Neural cell (in vitro differentiated cells): ENCODE measurements at regions not wholly inside any gene's neighbourhood (a gene's known extent, or its start where the extent isn't known, plus 50 kb on each side); places are given as distances from the start of the nearest gene placed in this dataset.
"Not testable (repeated sequence)": the region's sequence is repeated elsewhere in the genome, so short reads cannot be mapped to it uniquely, and the experiment has no call there.

Experiments used
- EP300 ChIP-seq: fragments of 450-650 bp; conservative IDR thresholded peaks from 2 replicates; pipeline ENCODE4 v1.6.1; 2014; ENCODE audit warnings: antibody characterized with exemption, mild to moderate bottlenecking, moderate library complexity; ENCODE audit not compliant: poor library complexity, severe bottlenecking
- EZH2 ChIP-seq: fragments of 200-600, 300-800 bp; shearing (Covaris generic), sonication (generic); IDR thresholded peaks from 2 replicates; pipeline ENCODE4 v1.6.1; 2014; ENCODE audit warnings: antibody characterized with exemption, low read length, borderline replicate concordance, mild to moderate bottlenecking; ENCODE audit not compliant: insufficient read depth, poor library complexity, severe bottlenecking
- POLR2AphosphoS5 ChIP-seq: IDR thresholded peaks from 2 replicates; pipeline ENCODE4 v1.6.1; 2012
- TAF1 ChIP-seq: IDR thresholded peaks from 2 replicates; pipeline ENCODE4 v1.6.1; 2012; ENCODE audit warnings: low read depth
- TF ChIP-seq, protein P1 (sequence below): fragments of 450-650 bp; IDR thresholded peaks from 2 replicates; pipeline ENCODE4 v1.5.1; 2014; ENCODE audit warnings: antibody characterized with exemption, mild to moderate bottlenecking, moderate library complexity; ENCODE audit not compliant: poor library complexity, severe bottlenecking

DNA sequence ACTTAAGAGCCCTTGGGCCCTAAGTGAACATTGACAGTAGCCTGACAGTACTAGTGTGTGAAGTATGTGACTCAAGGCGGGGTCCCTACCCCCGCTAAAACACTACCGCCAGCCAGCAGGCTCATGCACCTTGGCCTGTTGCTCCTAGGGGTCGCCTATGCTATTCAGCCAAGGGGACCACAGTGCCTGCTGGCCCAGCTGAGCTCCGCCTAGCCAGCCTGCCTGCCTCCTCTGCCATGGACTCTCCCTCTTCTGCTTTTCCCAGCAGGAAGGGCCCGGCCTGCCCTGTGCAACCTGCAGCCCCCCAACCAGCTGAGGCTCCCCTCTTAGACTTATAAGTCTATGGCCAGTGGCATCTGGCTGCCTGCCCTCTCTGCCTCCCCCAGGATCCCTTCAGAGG, 193.1 kb downstream of the MSX2 start:
- TF ChIP-seq, protein P1, sequence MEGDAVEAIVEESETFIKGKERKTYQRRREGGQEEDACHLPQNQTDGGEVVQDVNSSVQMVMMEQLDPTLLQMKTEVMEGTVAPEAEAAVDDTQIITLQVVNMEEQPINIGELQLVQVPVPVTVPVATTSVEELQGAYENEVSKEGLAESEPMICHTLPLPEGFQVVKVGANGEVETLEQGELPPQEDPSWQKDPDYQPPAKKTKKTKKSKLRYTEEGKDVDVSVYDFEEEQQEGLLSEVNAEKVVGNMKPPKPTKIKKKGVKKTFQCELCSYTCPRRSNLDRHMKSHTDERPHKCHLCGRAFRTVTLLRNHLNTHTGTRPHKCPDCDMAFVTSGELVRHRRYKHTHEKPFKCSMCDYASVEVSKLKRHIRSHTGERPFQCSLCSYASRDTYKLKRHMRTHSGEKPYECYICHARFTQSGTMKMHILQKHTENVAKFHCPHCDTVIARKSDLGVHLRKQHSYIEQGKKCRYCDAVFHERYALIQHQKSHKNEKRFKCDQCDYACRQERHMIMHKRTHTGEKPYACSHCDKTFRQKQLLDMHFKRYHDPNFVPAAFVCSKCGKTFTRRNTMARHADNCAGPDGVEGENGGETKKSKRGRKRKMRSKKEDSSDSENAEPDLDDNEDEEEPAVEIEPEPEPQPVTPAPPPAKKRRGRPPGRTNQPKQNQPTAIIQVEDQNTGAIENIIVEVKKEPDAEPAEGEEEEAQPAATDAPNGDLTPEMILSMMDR, result not testable (repeated sequence)
- TF ChIP-seq EP300, EZH2, TAF1, POLR2AphosphoS5: not testable (repeated sequence)
